ENCODE measurements at regions not wholly inside any gene's neighbourhood (a gene's known extent, or its start where the extent isn't known, plus 50 kb on each side); places are given as distances from the start of the nearest gene placed in this dataset.

DNA sequence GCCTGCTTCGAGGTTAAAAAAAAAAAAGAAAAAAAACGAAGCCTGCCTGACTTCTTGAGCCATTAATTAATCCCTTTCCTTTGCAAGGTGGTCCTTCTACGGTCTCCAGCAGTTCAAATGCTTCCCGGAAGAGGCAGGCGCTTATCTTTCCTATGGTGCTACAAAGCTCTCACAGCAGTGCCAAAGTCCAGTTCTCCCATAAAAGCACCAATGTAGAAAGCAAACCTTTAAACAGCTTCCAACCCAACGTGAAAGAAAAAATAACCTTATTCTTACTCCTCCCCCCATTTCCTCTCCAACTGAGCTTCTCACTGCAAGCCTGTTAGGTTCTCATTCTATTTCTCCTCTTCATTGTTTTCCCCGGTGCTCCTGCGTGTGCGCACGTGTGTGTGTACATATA, 317.4 kb upstream of the SOX11 start:
- POLR2A ChIA-PET: no interaction called here
- H3K79me2 ChIP-seq (ENCODE audit: insufficient read depth, low read length): no peaks in the 10 kb centered on the region
- RAD21 ChIA-PET (ENCODE audit: low non-redundant PET in 1 of 2, low total read pairs in 2 of 2, uncharacterized antibody in 2 of 2, unreplicated experiment in 2 of 2): no interaction called here
- ATAC-seq (no peak), DNase-seq (ENCODE audit: low read depth, low spot score) (no peak)
- no peak overlapping the region for H3K4me2 ChIP-seq (ENCODE audit: low read length)
- no peaks in the 10 kb centered on the region for H3K4me1 ChIP-seq (ENCODE audit: control insufficient read depth in 1 of 2, insufficient read depth in 2 of 2, low read length in 2 of 2)
- intact Hi-C loops (cut with micrococcal nuclease): no loop called here
- no peak overlapping the region for H3K4me3 ChIP-seq (replicated peaks in 1 of 2; ENCODE audit: low read depth in 1 of 2, low read length in 2 of 2)
- peaks cover 4 to 23% of the 10 kb centered on the region in 2 experiments; a peak in 2 of 4 replicates for H3K9me3 ChIP-seq (ENCODE audit: control insufficient read depth in 1 of 2, insufficient read depth in 1 of 2, low read depth in 1 of 2, low read length in 2 of 2)
- H2AFZ ChIP-seq (ENCODE audit: low read depth, low read length, poor library complexity, severe bottlenecking): no peak overlapping the region
- TF ChIP-seq TCF7L2 (IDR thresholded peaks at IDR 0.05; ENCODE audit: borderline replicate concordance, extremely low read depth, insufficient read depth, insufficient read length): no peak
- TF ChIP-seq POLR2AphosphoS5 (IDR thresholded peaks at IDR 0.05; ENCODE audit: low read depth, low read length): no peak
- H4K20me1 ChIP-seq (ENCODE audit: insufficient read depth): no peaks in the 10 kb centered on the region
- BruUV-seq (replicated peaks): no TSS peak
- H3K27me3 ChIP-seq (ENCODE audit: insufficient read depth, low read length): no peaks in the 10 kb centered on the region
- no peak overlapping the region for H3K9ac ChIP-seq (ENCODE audit: low read length)
- H3K36me3 ChIP-seq (ENCODE audit: control insufficient read depth in 1 of 2, insufficient read depth in 2 of 2, low read length in 2 of 2): no peaks in the 10 kb centered on the region
- no peak overlapping the region for H3K27ac ChIP-seq (ENCODE audit: low read depth, low read length)
- CTCF ChIA-PET: no interaction called here
- H3K9me2 ChIP-seq (ENCODE audit: insufficient read depth): no peaks in the 10 kb centered on the region

DNA sequence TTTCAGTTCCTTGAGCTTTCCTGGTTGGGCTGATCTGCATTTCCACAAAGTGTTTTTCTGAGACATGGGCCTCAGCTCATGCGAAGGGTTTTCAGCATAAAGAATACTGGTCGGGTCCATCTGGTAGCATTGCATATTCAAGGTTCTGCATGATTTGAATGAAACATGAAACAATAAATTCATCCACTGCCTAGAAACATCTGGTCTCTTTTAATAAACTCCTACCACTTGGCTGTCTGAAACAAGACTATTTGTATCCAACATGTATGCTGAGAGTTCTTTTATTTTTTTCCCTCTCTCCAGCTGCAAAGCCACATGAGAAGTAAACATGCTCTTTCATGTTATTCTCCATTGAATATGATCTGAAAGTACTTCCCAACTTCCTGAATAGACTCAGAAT, 314.9 kb upstream of the SOX11 start:
- CTCF ChIA-PET: no interaction called here
- POLR2A ChIA-PET: no interaction called here
- H3K79me2 ChIP-seq (ENCODE audit: insufficient read depth, low read length): no peaks in the 10 kb centered on the region
- TF ChIP-seq CEBPB (IDR thresholded peaks at IDR 0.05; ENCODE audit: low read depth) (no peak), ZFX (IDR thresholded peaks at IDR 0.05) (no peak), ZNF274 (IDR thresholded peaks at IDR 0.05; ENCODE audit: low read depth, low read length) (no peak), TCF7L2 (IDR thresholded peaks at IDR 0.05; ENCODE audit: borderline replicate concordance, extremely low read depth, insufficient read depth, insufficient read length) (no peak), EZH2phosphoT487 (IDR thresholded peaks at IDR 0.05; ENCODE audit: borderline replicate concordance) (no peak), SIN3A (IDR thresholded peaks at IDR 0.05; ENCODE audit: low read depth) (no peak)
- TF ChIP-seq, protein P1, sequence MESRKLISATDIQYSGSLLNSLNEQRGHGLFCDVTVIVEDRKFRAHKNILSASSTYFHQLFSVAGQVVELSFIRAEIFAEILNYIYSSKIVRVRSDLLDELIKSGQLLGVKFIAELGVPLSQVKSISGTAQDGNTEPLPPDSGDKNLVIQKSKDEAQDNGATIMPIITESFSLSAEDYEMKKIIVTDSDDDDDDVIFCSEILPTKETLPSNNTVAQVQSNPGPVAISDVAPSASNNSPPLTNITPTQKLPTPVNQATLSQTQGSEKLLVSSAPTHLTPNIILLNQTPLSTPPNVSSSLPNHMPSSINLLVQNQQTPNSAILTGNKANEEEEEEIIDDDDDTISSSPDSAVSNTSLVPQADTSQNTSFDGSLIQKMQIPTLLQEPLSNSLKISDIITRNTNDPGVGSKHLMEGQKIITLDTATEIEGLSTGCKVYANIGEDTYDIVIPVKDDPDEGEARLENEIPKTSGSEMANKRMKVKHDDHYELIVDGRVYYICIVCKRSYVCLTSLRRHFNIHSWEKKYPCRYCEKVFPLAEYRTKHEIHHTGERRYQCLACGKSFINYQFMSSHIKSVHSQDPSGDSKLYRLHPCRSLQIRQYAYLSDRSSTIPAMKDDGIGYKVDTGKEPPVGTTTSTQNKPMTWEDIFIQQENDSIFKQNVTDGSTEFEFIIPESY (IDR thresholded peaks at IDR 0.05; ENCODE audit: extremely low read depth, insufficient replicate concordance, low read length): no peak
- H3K36me3 ChIP-seq (ENCODE audit: control insufficient read depth in 1 of 2, insufficient read depth in 2 of 2, low read length in 2 of 2): no peaks in the 10 kb centered on the region
- ATAC-seq (no peak), DNase-seq (ENCODE audit: low read depth, low spot score) (no peak)
- no peak overlapping the region for H3K4me3 ChIP-seq (replicated peaks in 1 of 2; ENCODE audit: low read depth in 1 of 2, low read length in 2 of 2)
- H3K4me2 ChIP-seq (ENCODE audit: low read length): no peak overlapping the region
- no peaks in the 10 kb centered on the region for H4K20me1 ChIP-seq (ENCODE audit: insufficient read depth)
- intact Hi-C loops (cut with micrococcal nuclease): no loop called here
- no peaks in the 10 kb centered on the region for H3K27me3 ChIP-seq (ENCODE audit: insufficient read depth, low read length)
- no peaks in the 10 kb centered on the region for H3K4me1 ChIP-seq (ENCODE audit: control insufficient read depth in 1 of 2, insufficient read depth in 2 of 2, low read length in 2 of 2)
- H3K9me3 ChIP-seq (ENCODE audit: control insufficient read depth in 1 of 2, insufficient read depth in 1 of 2, low read depth in 1 of 2, low read length in 2 of 2): peaks cover 0 to 17% of the 10 kb centered on the region in 2 experiments; a peak in 2 of 4 replicates
- no peak overlapping the region for H3K9ac ChIP-seq (ENCODE audit: low read length)
- no TSS peak for BruUV-seq (replicated peaks)
- H3K9me2 ChIP-seq (ENCODE audit: insufficient read depth): no peaks in the 10 kb centered on the region
- RAD21 ChIA-PET (ENCODE audit: low non-redundant PET in 1 of 2, low total read pairs in 2 of 2, uncharacterized antibody in 2 of 2, unreplicated experiment in 2 of 2): no interaction called here
- H3K27ac ChIP-seq (ENCODE audit: low read depth, low read length): no peak overlapping the region
- H2AFZ ChIP-seq (ENCODE audit: low read depth, low read length, poor library complexity, severe bottlenecking): no peak overlapping the region
